HG03378 (cell line): ENCODE measurements at regions not wholly inside any gene's neighbourhood (a gene's known extent, or its start where the extent isn't known, plus 50 kb on each side); places are given as distances from the start of the nearest gene placed in this dataset.

Experiments used
- ATAC-seq: cut with Tn5 transposase; IDR thresholded peaks from one replicate; pipeline ENCODE4 v1.9.1; 2021; ENCODE audit warnings: mild to moderate bottlenecking, moderate library complexity; ENCODE audit not compliant: unreplicated experiment

- no peak for ATAC-seq
Measured at GRCh38 chr2:180481998-180482397, 474.9 kb upstream of the CWC22 start.

- no peak for ATAC-seq
Measured at GRCh38 chr2:180478883-180479282, 471.8 kb upstream of the CWC22 start.

- ATAC-seq = no peak
Measured at GRCh38 chr2:180474716-180475115, 467.6 kb upstream of the CWC22 start.

GRCh38 chr2:180473456-180473855, 466.4 kb upstream of the CWC22 start:
- no peak for ATAC-seq

GRCh38 chr2:180472133-180472532, 465.0 kb upstream of the CWC22 start:
- ATAC-seq = no peak

GRCh38 chr2:180463608-180464007, 456.5 kb upstream of the CWC22 start:
- ATAC-seq = no peak

GRCh38 chr2:180461761-180462160, 454.7 kb upstream of the CWC22 start:
- no peak for ATAC-seq

GRCh38 chr2:180456801-180457200, 449.7 kb upstream of the CWC22 start:
- ATAC-seq = no peak

GRCh38 chr2:180450841-180451240, 443.7 kb upstream of the CWC22 start:
- no peak for ATAC-seq

GRCh38 chr2:180449171-180449915, 442.2 kb upstream of the CWC22 start:
- ATAC-seq = no peak

GRCh38 chr2:180446492-180446891, 439.4 kb upstream of the CWC22 start:
- no peak for ATAC-seq

- no peak for ATAC-seq
Measured at GRCh38 chr2:180443888-180444287, 436.8 kb upstream of the CWC22 start.

GRCh38 chr2:180442860-180443644, 436.0 kb upstream of the CWC22 start:
- no peak for ATAC-seq

GRCh38 chr2:180419212-180419611, 412.1 kb upstream of the CWC22 start:
- no peak for ATAC-seq

- no peak for ATAC-seq
Measured at GRCh38 chr2:180416627-180417026, 409.5 kb upstream of the CWC22 start.

- ATAC-seq = no peak
Measured at GRCh38 chr2:180413336-180413735, 406.2 kb upstream of the CWC22 start.

- no peak for ATAC-seq
Measured at GRCh38 chr2:180412219-180412618, 405.1 kb upstream of the CWC22 start.

GRCh38 chr2:180411661-180412060, 404.6 kb upstream of the CWC22 start:
- ATAC-seq = peak; percentile 69

- ATAC-seq = no peak
Measured at GRCh38 chr2:180406687-180407086, 399.6 kb upstream of the CWC22 start.

GRCh38 chr2:180405520-180405919, 398.4 kb upstream of the CWC22 start:
- ATAC-seq = no peak

- ATAC-seq = no peak
Measured at GRCh38 chr2:180394305-180394704, 387.2 kb upstream of the CWC22 start.

GRCh38 chr2:180385601-180386201, 378.6 kb upstream of the CWC22 start:
- no peak for ATAC-seq
